ENCODE measurements at regions not wholly inside any gene's neighbourhood (a gene's known extent, or its start where the extent isn't known, plus 50 kb on each side); places are given as distances from the start of the nearest gene placed in this dataset.

GRCh38 chr18:40493316-40493715 lies 1461.7 kb upstream of the PIK3C3 start:
- TF ChIP-seq CTCF (conservative IDR thresholded peaks at IDR 0.05 in 1 of 2, IDR thresholded peaks at IDR 0.05 in 1 of 2; ENCODE audit: extremely low read depth in 1 of 2, insufficient read depth in 1 of 2, low read depth in 1 of 2, low read length in 2 of 2) (no peak), EZH2 (IDR thresholded peaks at IDR 0.05; ENCODE audit: borderline replicate concordance, low read length) (no peak)
